ENCODE measurements at regions not wholly inside any gene's neighbourhood (a gene's known extent, or its start where the extent isn't known, plus 50 kb on each side); places are given as distances from the start of the nearest gene placed in this dataset.

GRCh38 chr15:96524676-96525417 is 194.3 kb downstream of the NR2F2 start:
- DNase-seq (ENCODE audit: low spot score), result no peak

DNA sequence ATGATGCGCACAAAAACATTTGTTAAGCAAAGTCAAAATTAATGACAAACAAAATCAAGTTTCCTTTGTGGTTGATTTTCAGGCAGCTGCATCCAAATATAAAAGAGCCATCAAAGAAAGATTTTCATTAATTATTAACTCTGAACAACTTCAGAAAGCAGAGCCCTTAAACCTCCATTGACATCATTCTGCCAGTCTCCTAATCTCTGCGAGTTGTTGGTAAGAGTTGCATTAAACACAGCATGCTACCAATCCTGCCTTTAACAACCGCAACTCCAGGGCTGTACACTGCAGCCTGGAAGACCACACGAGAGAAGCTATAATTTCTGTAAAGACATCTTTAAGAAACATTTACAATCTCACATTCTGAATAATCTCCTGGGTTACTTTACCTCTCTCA is 204.6 kb downstream of the NR2F2 start:
- DNase-seq (ENCODE audit: low spot score), result no peak

DNA sequence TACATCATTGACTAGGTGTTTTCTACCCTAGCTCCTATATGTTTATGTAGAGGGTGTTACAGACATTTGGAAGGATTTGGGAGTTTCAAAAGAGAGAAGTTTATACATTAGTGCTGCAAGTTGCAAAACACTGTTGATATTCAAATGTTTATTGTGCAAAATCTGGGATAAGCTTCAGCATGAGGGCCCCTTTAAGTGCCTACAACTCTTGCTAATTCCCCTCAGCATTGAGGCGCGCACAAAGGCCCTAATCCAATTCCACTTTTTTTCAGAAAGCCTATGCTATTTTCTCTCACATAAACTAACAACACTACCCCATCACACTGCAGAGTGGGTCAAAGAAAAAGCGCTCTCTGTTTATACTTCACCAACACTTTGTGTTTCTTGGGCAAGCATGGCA is 208.0 kb downstream of the NR2F2 start:
- DNase-seq (ENCODE audit: low spot score), result no peak

DNA sequence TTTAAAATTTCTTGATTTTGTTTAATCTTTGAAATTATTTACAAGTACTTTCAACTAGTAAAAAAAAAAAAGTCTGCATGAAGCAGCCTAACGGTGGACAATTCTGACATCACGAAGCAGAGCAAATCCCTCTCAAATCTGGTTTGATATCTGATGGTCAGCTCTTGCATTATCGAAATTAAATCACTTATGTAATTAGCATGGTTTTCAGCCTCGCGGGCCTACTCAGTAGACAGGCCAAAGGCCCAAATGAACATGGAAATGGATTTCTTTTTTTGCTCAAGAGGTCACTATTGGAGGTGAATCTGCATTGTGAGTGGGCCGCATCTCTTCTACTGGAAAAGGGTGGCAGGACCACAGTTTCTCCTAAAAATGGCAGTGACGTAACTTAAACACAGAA is 209.8 kb downstream of the NR2F2 start:
- no peak for DNase-seq (ENCODE audit: low spot score)

DNA sequence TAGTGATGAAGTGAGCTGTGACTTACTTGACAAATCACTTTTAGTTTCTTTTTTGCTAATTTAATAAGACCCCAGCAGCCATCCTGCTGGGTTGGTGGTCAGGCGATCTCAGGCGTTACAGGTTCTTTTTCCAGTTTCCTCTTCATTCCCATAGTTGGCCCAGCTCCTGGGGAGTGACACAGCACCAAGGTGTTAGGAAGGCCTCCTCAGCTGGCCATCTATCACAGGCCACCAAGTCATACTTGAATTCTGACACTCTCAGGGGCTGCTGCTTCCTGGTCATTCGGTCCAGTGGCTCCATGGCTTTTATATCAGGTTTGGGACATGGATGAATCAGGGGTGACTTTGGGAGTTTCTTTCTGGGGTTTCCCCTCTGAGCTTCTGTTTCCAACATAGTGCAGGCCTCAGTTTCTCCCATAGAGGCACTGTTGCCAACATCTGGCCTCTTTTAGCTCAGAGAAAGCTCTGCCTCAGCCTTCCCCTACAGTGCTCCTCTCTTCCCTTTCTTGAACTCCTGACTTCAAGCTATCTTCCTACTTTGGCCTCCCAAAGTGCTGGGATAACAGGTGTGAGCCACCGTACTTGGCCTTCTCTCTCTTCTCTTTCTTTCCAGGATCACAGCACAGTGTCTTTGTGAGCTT is 211.8 kb downstream of the NR2F2 start:
- no peak for DNase-seq (ENCODE audit: low spot score)

DNA sequence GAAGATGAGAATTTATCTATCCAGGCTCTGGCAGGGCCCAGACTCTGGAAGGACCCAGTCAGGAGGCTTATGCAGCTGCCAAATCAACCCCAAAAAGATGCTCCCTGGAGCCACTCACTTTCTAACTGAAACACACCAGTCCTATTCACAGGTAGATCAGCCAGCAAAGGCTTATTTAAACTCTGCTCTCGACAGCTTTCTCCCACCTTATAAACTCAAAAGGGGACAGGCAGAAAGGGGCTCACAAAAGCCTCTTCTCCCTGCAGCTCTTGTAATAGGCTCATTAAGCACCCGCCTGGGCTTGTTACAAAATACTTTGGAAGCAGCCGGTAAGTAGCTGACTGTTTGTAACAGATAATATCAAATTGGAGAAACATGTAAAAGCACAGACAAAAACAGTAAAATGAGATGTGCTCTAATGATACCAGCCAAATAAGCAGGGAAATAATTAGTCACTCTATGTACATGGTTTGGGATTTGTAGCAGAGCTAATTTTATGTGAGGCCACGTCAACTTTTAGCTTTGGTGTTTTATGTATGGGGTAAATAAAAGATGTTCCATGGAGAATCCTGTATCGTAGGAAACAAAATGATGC is 213.8 kb downstream of the NR2F2 start:
- DNase-seq (ENCODE audit: low spot score), result no peak

DNA sequence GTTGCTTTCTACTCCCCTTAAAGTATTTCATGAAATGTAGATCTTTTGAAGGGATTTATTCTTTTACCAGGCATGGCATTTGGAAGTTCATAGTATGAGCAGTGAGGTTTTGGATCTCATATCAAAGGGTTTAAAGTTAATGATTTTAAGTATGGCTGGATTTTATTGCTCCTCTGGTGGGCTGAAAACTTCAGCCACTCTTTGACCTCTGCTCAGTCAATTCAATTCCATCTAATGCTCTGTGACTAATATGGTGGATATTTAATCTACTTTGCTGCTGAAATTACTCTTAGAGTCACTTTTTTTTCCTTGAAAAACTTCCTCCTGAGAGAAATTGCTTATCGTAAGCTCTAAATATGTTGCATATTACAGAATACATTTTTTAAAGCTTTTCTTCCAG is 218.6 kb downstream of the NR2F2 start:
- DNase-seq (ENCODE audit: low spot score), result no peak

DNA sequence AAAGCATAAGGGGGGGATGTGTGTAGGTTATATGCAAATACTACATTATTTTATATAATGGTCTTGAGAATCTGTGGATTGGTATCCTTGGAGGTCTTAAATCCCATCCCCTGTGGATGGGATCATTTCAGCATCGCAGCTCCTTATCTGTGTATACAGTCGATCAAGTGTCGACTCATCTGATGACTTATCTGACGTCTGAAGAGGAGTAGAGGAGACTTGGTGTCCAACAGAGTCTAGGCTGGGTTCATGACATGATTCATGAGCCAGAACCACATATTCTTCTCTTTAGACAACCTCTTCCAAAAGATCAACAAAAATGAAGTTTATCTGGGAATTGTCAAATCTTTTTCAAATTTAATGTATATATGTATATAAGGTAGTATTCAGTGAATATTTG is 220.7 kb downstream of the NR2F2 start:
- no peak for DNase-seq (ENCODE audit: low spot score)

- no peak for DNase-seq (ENCODE audit: low spot score)
These were observed 221.2 kb downstream of the NR2F2 start for GRCh38 chr15:96551722-96552121.

DNA sequence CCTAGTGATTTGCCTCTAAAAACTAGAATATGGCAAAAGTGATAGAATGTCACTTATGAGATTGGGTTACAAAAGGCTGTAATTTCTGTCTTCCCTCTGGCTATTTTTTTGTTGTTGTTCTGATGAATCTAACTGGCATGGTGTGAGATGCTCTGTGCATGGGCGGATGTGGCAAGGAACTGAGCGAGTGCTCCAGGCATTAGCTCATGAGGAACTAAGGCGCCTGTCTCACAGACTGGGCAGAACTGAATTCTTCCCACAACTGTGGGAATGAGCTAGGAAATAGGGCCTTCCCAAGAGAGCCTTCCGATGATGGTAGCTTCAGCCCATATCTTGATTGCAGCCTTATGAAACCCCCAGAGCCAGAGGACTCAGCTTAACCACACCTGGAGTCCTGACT is 222.5 kb downstream of the NR2F2 start:
- DNase-seq (ENCODE audit: low spot score), result no peak

- DNase-seq (ENCODE audit: low spot score), result no peak
These were observed 223.0 kb downstream of the NR2F2 start for GRCh38 chr15:96553451-96553850.

DNA sequence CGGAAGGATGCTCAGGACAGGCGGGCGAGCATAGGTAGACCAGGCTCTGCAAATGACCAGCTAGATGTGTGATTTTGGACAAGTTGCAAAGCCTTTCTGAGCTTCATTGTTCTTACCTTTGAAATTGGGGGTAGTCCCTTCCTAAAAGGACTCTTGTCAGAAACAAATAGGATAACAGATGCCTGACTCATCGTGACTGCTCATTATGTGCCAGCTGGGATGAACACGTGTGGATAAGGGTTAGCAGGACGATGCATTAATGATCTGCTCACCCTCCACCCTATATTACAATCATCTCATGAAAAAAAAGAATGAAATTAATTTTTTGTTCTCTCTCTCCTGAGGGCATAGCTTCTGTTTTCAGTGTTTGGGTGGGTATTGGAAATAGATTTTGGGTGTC is 223.4 kb downstream of the NR2F2 start:
- DNase-seq (ENCODE audit: low spot score), result no peak

- DNase-seq (ENCODE audit: low spot score), result no peak
These were observed 224.0 kb downstream of the NR2F2 start for GRCh38 chr15:96554541-96554940.

GRCh38 chr15:96559087-96559486 is 228.6 kb downstream of the NR2F2 start:
- DNase-seq (ENCODE audit: low spot score), result no peak

DNA sequence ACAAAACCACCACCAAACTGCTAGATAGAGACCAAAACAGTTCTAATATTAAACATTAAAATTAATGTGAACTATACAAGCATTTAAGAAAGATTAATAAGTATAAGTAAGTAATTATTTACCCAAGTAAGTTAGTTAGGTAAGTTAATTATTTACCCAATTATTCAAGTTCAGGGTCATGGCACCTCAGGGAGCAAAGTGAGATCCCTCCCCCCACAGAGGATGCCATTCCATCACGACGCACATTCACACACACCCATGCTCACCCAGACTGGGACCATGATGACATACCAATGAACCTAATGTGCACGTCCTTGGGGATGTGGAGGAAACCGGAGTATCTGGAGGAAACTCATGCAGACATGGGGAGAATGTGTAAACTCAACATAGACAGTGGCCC is 229.1 kb downstream of the NR2F2 start:
- no peak for DNase-seq (ENCODE audit: low spot score)

- no peak for DNase-seq (ENCODE audit: low spot score)
These were observed 229.9 kb downstream of the NR2F2 start for GRCh38 chr15:96560246-96560895.

- no peak for DNase-seq (ENCODE audit: low spot score)
These were observed 231.1 kb downstream of the NR2F2 start for GRCh38 chr15:96561593-96561992.

GRCh38 chr15:96564546-96564945 is 234.0 kb downstream of the NR2F2 start:
- no peak for DNase-seq (ENCODE audit: low spot score)

DNA sequence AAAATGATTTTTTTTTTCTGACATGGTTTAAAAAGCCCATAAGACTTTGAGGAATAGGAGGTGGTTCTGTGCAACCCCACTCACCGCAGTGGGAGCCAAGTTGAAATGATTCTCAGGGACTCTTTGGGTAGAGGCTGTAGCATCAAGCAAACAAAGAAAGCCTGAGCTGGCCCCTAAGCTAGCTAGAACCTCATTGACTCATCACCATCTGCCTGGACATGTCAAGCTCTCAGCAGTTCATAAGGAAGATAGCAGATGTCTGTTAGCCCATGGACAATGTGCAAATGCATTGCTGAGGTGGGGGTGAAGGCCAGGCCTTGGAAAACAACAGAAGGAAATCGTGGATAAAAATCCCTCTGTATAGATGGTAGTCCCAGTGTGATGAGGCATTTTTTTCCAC is 234.8 kb downstream of the NR2F2 start:
- DNase-seq (ENCODE audit: low spot score), result no peak

GRCh38 chr15:96574782-96575181 is 244.3 kb downstream of the NR2F2 start:
- no peak for DNase-seq (ENCODE audit: low spot score)

DNA sequence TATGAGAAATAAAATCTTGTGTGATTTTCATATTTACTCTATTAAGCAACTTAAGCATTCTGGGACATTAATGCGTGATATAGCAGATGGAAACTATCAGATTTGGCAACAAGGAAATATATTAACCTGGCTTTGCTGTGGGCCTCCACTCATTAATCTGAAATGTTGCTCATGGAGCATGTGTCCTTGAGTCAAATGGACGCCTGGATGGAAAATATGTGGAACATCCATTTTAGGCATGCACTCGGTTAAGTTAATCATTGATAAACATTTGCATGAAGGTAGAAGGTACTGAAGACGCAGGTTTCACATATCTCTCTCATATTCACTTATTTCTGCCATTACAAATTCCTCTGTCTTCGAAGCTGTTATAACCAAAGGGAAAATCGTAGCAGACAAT is 246.1 kb downstream of the NR2F2 start:
- DNase-seq (ENCODE audit: low spot score), result no peak

DNA sequence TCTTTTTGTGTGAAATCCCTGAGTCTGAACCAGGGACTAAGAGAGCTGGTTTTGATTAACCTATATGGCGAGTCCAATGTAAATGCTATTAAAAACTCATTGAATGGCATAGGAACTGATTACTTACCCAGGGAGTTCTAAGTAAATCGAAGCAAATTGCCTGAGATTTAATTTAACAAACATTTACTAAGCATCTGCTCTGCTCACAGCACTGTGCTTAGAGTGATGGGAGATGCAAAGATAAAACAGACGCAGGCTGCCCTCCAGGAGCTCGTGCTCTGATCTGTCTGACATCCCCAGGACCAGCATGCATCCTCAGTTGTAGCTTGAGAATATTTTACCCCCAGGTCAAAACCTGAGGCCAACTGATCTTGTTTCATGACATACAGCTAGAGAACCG is 247.9 kb downstream of the NR2F2 start:
- no peak for DNase-seq (ENCODE audit: low spot score)

DNA sequence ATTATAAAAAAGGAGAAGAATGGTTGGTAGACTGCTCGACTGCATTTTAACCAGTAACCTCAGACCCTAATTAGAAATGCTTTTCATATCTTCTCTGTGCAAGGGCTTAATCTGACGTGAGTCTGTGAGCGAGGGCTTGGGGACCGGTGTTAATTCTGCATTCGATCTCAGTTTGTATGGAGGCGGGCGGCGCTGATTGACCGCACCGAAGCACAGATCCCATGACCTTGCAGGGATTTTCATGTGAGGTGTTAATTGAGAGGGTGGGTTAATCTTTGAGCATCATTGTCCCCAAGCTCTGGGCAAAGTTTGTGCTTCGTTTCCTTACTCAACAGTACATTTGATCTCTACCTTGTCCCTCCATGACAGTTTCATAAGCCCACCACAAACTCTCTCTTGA is 250.9 kb downstream of the NR2F2 start:
- DNase-seq (ENCODE audit: low spot score), result no peak

All from HuH-7.5 (cell line).